VCaP (cell line): ENCODE measurements at regions not wholly inside any gene's neighbourhood (a gene's known extent, or its start where the extent isn't known, plus 50 kb on each side); places are given as distances from the start of the nearest gene placed in this dataset.
"Not testable (repeated sequence)": the region's sequence is repeated elsewhere in the genome, so short reads cannot be mapped to it uniquely, and the experiment has no call there.

Experiments
- H3K27ac ChIP-seq: fragments of 450-650 bp; 2 replicates; pipeline ENCODE4 v1.5.1; 2017
- CTCF ChIP-seq: fragments of 450-650 bp; conservative IDR thresholded peaks from 2 replicates; pipeline ENCODE4 v1.5.1; 2017; ENCODE audit warnings: mild to moderate bottlenecking, moderate library complexity

- TF ChIP-seq CTCF = no peak
- H3K27ac ChIP-seq = no peak overlapping the region
Measured at GRCh38 chr6:134754013-134754690, 195.7 kb downstream of the ALDH8A1 start.

DNA sequence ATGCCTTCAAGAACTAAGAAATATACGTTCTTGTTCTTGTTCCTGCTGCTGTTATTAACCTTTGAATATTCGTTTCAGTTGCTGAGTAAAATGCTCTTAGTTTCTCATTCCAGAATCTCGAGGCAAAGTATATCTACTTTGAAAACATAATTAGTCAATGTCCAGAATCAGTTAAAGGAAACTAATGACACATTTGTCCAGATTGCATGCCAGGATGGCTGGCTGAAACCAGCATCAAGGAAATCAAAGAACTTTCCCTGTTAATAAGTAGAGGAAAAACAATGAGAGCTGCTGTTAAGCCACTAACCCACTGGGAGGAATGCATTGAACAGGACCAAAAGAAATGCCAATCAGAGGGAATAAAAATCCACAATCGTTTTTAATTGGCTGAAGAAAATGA lies 196.9 kb downstream of the ALDH8A1 start:
- TF ChIP-seq CTCF = no peak
- no peak overlapping the region for H3K27ac ChIP-seq

- no peak overlapping the region for H3K27ac ChIP-seq
- TF ChIP-seq CTCF = no peak
Measured at GRCh38 chr6:134752445-134752844, 197.5 kb downstream of the ALDH8A1 start.

GRCh38 chr6:134750669-134751068 lies 199.2 kb downstream of the ALDH8A1 start:
- no peak overlapping the region for H3K27ac ChIP-seq
- TF ChIP-seq CTCF = no peak

- H3K27ac ChIP-seq = no peak overlapping the region
- TF ChIP-seq CTCF = no peak
Measured at GRCh38 chr6:134748484-134748883, 201.4 kb downstream of the ALDH8A1 start.

DNA sequence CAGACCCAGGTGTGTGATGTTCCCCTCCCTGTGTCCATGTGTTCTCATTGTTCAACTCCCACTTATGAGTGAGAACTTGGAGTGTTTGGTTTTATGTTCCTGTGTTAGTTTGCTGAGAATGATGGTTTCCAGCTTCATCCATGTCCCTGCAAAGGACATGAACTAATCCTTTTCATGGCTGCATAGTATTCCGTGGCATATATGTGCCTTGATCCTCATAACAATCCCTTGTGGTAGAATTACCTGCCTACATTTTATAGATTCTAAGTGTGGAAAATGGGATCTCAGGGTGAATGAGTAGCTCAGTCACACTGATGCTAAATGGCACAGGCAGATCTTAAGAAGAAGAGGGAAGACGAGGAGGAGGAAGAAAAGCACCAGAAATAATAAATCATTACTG lies 202.7 kb downstream of the ALDH8A1 start:
- not testable (repeated sequence) for H3K27ac ChIP-seq

- no peak for TF ChIP-seq CTCF
- H3K27ac ChIP-seq = no peak overlapping the region
Measured at GRCh38 chr6:134746140-134746539, 203.8 kb downstream of the ALDH8A1 start.

DNA sequence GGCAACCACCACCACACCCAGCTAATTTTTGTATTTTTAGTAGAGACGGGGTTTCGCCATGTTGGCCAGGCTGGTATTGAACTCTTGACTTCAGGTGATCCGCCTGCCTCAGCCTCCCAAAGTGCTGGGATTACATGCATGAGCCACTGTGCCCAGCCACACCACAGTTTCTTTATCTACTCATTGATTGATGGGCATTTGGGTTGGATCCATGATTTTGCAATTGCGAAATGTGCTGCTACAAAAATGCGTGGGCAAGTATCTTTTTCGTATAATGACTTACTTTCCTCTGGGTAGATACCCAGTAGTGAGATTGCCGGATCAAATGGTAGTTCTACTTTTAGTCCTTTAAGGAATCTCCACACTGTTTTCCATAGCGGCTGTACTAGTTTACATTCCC lies 204.7 kb downstream of the ALDH8A1 start:
- not testable (repeated sequence) for H3K27ac ChIP-seq

DNA sequence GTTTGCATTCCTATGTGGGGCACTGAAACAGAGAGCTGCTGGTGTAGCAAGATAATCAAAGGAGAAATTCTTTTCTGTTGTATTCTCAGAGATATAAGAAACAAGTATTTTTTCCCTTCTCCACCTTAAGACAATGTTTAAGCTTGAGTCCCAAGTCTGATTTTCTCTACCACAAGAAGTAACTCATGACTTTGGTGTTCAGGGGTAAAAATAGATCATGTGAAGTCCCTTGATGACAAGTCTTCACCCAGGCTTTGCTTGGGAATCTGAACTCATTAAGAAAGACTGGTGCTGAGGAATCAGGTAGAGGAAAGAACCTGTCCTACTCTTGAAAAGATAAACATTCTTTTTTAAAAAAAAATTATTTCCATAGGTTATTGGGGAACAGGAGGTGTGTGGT lies 205.6 kb downstream of the ALDH8A1 start:
- TF ChIP-seq CTCF = no peak
- H3K27ac ChIP-seq = no peak overlapping the region
